GM19468 (cell line): ENCODE measurements at regions not wholly inside any gene's neighbourhood (a gene's known extent, or its start where the extent isn't known, plus 50 kb on each side); places are given as distances from the start of the nearest gene placed in this dataset.
"Not testable (repeated sequence)": the region's sequence is repeated elsewhere in the genome, so short reads cannot be mapped to it uniquely, and the experiment has no call there.

ENCODE experiments used
- ATAC-seq: cut with Tn5 transposase; IDR thresholded peaks from one replicate; pipeline ENCODE4 v1.9.1; 2021; ENCODE audit warnings: mild to moderate bottlenecking, moderate library complexity, moderate number of reproducible peaks; ENCODE audit not compliant: unreplicated experiment; ENCODE audit errors: extremely low read depth

DNA sequence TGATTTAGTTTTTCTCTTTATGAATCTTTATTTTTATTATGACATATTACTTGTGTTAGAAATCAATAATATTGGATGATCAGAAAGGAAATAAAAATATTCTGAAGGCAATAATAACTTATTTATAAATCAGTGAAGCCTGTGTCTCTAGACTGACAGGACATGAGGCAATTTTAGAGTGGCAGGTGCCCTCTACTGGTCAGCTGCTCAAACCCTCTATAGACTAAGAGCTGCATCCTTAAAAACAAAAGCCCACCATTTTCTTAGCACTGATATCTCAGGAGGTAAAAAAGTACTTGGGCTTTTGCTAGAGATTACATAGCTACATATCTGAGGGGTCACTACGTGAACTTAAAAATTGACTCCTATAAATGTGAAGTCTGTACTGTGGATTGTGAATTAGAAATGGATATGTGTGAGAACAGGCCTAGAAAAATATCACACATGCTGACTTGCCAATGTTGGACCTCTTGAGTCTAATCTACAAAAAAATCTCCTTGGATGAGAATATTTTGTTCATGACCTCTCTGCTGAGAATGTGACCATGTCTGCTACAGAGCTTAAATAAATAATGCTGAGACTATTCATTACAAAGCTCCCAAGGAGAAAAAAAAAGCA is 597.9 kb upstream of the ADAMTS5 start:
- no peak for ATAC-seq

DNA sequence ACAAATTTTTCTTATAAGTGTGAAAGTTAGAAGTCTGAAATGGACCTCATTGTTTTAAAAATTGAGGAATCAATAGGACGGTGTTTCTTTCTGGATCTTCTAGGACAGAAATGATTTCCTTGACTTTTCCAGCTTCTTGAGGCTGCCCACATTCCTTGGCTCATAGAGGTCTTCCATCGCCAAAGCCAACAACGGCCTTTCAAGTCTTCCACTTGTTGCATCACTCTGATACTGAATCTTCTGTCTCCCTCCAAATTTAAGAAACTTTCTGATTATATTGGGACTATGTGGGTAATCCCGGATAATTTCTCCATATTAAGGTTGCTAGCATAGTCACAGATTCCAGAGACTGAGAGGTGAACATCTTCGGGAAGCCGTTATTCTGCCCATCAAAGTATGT is 595.4 kb upstream of the ADAMTS5 start:
- no peak for ATAC-seq

DNA sequence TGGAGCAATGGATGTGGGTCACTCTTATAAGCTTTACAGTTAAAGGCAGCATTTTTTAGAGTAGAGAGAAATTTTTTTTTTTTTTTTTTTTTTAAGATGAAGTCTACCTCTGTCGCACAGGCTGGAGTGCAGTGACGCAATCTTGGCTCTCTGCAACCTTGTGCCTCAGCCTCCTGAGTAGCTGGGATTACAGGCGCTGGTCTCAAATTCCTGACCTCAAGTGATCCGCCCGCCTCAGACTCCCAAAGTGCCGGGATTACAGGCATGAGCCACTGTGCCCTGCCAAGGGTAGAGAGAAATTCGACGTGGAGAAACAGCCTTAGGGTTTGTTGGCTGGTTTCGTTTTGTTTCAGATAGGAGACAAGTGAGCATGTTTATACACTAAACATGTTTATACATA is 594.2 kb upstream of the ADAMTS5 start:
- no peak for ATAC-seq

DNA sequence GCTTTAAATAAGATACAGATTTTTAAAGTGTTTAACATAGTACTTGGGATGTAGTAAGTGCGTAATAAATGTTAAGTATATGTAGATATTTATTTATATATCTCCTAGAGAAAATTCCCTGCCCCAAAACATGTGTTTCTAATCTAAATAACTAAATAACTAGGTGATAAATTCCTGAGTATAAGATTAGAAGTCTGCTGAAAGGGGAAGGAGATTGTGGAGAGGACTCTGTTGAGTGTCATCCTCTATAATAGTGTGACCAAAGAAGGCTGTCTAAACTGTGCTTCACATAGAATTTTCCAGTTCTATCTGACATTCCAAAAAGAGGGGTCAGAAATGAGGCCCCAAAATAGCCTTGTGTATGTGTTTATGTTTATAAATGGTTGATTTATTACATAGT is 590.5 kb upstream of the ADAMTS5 start:
- ATAC-seq = no peak

DNA sequence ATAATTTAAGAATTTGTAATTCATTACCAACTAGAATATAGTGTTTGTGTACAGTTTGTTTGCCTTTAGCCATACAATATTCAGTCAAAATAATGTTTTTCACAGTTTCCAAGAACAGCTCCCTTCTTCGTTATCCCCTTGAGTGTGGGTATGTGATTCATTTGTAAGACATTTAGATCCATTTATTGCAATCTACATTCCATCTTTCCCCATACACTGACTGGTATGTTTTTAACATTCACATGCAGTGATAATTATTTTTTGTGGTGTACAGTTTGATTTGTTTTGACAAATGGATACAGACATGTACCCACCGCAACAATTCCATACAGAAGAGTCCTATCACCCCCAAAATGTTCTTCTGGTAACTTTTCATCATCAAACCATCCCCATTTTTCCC is 589.1 kb upstream of the ADAMTS5 start:
- no peak for ATAC-seq

DNA sequence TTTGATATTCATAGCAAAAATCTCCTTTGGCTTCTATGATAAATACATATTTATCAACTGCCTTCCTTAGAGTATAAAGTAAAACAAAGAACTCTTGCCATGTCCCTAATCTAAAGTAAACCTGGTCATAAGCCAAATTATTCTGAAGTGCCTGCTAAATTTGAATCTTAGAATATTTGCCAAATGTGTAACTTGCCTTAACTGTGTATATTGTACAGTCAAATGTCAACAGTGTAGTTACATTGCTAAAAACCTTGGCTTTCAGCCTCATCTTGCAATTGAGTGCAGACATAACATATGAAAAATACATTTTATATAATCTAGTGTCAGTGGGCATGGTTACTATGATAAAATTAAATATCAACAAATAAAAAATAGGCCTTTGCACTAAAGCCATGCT is 583.4 kb upstream of the ADAMTS5 start:
- ATAC-seq = no peak

DNA sequence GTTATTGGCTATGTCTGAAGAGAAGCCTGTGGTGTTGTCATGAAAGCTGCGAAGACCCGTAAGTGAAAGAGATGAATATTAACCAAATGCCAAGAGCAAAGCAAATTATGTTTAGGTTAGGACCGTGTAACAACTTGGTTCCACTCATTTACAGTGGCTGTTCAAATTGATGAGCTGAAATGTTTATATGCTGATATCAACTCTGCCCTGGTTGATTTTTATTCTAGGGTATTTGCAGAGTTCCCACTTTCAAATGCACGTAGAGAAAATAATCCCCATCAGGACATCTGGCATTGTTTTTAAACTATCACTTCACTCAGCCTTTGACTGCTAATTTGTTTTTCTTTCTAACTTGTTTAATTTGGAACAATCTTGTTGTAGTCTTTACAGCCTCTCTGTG is 581.6 kb upstream of the ADAMTS5 start:
- no peak for ATAC-seq

DNA sequence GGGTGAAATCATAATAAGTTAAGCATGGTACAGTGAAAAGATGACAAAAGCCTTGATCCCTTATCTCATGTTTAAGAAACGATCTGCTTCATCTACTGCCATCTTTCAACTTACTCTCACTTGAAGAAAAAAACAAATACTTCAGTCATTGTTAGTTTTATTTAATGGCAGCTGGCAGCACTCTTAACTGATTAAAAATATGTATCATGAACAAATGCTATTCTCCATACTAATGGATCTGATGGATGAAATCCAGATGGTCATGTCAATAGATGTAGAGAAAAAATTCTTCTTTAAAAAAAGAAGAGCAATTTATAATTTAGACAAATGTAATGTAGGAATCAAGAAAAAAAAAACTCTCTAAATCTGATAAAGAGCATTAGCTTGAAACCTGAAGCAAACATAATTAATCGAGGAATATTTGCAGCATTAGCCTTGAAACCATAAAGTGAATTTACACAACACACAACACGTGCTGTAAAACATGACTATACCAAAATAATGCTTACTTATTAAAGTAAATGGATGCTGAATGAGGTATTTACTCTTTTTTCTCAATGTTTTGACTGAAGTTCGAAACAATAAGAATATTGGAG is 579.0 kb upstream of the ADAMTS5 start:
- no peak for ATAC-seq

DNA sequence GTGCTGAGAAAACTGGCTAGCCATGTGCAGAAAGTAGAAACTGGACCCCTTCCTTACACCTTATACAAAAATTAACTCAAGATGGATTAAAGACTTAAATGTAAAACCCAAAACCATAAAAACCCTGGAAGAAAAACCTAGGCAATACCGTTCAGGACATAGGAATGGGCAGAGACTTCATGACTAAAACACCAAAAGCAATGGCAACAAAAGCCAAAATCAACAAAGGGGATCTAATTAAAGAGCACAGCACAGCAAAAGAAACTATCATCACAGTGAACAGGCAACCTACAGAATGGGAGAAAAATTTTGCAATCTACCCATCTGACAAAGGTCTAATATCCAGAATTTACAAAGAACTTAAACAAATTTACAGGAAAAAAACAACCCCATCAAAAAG is 575.2 kb upstream of the ADAMTS5 start:
- not testable (repeated sequence) for ATAC-seq

DNA sequence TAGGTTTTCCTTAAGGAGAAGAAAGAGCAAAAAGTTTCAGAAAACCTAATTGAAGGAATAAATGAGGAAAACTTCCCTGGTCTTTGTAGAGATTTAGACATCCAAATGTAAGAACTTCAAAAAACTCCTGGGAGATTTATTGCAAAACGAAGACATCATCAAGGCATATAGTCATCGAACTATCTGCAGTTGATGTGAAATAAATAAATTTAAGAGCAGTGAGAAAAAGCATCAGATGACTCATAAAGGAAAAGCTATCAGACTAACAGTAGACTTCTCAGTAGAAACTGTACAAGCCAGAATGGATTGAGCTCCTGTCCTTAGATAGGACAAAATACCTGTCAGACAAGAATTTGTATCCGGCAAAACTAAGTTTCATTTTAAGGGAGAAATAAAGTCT is 569.4 kb upstream of the ADAMTS5 start:
- no peak for ATAC-seq

DNA sequence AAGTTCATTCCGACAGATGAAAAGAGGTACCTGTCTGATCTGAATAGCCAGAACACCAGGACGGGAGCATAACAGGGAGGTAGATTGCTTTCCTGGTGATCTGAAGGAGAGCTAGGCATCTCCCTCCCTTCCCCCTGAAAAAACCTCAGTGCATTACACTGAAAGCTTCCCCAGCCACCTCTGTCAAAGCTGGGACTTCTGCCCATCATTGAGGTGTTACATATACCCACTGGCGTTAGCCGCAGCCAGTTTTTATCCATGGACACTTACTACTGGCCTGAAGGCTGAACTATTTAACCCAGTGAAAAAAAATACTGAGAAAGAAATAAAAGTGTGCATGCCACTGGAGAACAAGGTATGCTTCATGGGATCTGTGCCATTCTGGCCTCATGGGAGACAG is 568.3 kb upstream of the ADAMTS5 start:
- ATAC-seq = no peak

DNA sequence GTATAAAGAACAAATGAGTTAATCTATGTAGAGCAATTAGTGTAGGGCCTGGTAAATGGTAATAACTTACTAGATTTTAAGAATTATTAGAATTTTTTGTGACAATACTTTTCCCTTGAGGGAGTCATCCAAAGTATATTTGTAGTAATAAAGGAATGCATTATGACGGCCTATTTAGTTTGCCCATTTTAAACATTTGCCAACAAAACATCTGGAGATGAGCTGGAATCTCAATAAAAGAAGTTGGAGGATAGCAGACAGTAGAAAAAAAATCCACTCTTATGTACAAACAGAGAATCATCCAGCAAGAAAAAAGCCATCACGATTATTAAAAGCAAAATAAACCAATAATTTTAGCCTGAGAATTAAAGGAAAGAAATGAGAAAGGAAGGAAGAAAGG is 567.3 kb upstream of the ADAMTS5 start:
- ATAC-seq = no peak

DNA sequence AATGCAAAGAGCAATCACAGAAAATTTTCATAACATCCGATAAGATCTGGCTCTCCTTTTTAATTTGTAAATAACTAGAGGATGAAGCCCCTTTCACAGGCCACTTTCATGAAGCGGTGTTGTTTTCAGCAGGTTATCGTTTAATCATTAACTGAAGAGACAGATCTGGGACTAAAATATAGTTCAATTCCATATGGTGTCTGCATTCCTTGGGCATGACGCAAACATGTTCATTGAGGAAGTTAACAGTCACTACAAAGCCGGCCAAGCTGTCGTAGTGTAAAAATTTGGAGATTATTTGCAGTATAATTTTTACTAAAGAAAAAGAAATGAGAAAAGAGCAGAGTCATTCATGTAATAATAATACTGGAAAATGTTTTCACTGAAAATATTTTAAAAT is 565.2 kb upstream of the ADAMTS5 start:
- no peak for ATAC-seq

DNA sequence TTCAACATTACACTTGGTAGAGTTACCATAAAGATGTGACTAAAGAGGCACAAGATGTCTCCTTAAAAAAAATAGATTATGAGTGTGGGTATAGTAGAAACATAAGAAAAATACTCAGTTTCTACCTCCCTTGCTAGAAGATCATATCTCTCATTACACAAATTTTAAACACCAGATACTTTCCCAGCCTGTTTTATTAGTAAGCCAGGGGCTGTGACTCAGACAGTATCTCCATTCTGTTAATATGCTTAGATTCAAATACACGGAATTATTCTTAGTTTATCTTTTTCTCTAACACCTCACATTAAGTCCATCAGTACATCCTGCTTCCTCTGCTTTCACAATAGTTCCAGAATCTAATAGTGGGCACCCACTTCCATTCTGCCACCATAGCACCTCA is 561.8 kb upstream of the ADAMTS5 start:
- ATAC-seq = no peak

DNA sequence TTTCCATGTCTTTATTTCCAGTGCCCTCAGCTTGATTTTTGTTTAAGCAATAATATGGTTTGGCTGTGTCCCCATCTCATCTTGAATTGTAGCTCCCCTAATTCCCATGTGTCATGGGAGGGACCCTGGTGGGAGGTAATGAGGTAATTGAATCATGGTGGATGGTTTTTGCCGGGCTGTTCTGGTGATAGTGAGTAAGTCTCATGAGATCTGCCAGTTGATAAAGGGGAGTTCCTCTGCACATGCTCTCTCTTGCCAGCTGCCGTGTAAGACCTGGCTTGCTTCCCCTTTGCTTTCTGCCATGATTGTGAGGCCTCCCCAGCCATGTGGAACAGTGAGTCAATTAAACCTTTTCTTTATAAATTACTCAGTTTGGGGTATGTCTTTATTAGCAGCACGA is 559.6 kb upstream of the ADAMTS5 start:
- no peak for ATAC-seq

DNA sequence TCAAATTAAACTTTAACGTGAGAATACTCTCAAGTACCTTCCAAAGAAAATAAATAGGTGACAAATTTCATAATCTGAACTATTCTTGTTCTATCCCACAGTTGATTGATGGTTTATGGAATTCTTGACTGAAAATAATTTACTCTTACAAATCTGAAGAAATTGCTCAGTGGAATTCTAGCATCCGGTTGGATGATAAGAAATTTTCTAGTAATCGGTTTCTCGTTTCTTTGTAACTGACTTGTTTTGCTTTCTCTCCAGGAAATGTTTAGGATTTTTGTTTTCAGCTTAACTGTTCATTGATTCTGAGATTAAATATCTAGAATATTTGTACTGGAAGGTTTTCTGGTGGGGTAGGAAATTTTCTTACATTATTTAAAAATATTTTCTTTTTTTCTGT is 558.9 kb upstream of the ADAMTS5 start:
- ATAC-seq = no peak

DNA sequence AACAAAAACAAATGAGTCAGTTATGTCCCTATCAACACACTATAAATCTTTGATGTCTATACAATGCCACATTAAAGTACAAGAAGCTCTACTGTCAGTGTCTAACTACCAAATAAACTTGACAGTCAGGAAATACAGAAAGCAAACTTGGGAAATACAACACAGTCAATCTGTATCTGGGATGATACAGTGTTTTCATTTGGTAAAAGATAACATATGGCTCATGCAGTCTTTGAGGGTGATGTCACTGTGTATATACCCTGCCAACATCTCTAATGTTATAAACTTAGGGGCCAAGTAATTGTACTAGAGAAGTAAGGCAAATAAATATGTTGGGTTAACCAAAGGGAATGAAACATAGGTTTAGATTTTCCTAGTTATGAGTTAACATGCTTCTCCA is 552.5 kb upstream of the ADAMTS5 start:
- no peak for ATAC-seq

DNA sequence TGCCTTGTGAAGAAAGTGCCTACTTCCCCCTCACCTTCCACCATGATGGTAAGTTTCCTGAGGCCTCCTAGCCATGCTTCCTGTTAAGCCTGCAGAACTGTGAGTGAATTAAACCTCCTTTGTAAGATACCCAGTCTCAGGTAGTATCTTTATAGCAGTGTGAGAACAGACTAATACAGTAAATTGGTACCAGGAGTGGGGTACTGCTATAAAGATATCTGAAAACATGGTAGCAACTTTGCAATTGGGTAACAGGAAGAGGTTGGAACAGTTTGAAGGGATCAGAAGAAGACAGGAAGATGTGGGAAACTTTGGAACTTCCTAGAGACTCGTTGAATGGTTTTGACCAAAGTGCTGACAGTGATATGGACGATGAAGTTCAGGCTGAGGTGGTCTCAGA is 550.3 kb upstream of the ADAMTS5 start:
- ATAC-seq = not testable (repeated sequence)

DNA sequence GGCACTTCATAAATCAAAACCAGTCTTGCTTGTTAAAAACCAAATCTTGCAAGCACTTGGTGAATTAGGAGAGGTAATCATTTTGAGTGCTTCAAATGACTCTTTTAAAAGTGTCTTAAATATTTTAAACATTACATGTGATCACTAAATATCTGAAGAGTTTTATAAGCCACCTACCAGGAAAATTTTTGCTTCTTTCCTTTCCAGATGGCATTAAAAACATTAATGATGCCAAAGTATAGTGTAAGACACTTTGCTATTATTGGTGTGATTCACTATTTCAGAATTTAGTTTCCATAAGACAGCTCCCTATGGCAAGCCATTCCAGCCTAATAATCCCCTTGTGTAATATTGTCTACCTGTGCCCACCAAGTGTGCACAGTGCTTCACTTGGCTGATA is 548.8 kb upstream of the ADAMTS5 start:
- ATAC-seq = no peak

DNA sequence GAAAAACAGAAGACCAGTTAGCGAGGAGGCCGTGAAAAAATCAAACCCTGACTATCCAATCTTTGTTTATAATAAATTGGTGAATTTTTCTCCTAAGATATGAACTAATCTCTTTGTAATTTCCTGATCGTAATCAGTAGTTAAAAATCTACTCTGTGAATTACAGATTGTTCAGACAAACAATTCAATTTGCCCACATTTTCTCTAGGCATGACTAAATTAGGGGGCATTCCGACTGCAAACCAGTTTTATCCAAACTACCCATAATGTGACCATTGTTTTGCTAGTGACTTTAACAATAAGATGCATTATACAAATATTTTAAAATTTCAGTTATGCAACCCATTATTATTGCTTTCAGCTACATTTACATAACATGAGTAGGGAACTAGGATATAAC is 546.9 kb upstream of the ADAMTS5 start:
- ATAC-seq = no peak

DNA sequence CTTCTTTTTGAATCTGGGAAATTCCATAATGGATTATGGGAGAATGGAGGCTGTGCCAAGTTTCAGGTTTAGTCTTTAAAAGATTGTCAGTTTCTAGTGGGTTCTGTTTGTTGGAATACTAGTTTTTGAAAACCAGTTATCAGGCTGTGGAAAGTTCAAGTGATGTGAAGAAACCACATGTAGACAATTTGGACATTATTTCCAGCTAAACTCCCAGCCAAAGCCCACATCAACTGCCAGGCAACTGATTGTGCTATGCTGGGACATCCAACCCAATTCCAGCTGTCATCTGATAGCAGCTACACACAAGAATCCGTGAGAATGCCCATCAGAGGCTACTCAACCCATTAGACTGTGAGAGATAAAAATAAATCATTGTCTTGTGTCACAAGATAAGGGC is 546.1 kb upstream of the ADAMTS5 start:
- no peak for ATAC-seq

DNA sequence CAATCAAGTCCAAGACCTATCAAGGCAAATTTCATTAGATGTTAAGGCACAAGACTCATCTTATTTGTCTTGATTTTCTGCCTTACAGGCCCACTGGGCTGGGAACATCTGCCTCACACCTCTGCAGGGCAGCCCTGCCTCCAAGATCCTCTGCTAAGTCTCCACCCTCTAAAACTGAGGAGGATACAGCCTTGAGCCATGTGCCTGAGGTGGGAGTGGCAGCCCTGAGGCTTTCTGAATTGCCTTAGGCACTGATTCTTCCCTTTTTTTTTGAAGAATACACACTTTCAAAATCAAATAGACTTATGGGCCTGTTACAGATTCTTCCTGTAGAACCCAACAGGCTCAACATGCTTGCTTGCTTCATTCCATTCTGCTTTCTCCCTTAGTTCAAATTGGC is 544.3 kb upstream of the ADAMTS5 start:
- ATAC-seq = no peak

DNA sequence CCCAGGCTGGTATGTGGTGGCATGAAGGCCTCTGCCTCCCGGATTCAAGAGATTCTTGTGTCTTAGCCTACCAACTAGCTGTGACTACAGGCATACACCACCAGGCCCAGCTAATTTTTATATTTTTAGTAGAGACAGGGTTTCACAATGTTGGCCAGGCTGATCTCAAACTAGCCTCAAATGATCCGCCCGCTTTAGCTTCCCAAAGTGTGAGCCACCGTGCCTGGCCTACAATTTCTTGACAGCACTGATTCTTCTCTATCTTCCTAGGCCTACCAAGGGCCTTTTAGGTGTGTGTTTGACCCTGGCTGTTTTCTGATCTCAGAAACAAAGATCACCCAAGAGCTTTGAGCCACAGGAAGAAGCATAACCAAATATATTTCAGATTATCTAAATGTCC is 540.8 kb upstream of the ADAMTS5 start:
- no peak for ATAC-seq
